ENCODE measurements at regions not wholly inside any gene's neighbourhood (a gene's known extent, or its start where the extent isn't known, plus 50 kb on each side); places are given as distances from the start of the nearest gene placed in this dataset.

GRCh38 chr1:30345491-30346130 is 377.8 kb downstream of the MATN1 start:
- TF ChIP-seq GATA2 (IDR thresholded peaks at IDR 0.05; ENCODE audit: low read depth, low read length) (no peak), GATA3 (IDR thresholded peaks at IDR 0.05; ENCODE audit: low read depth, low read length) (no peak)

All from SH-SY5Y (cell line).